ENCODE measurements at regions not wholly inside any gene's neighbourhood (a gene's known extent, or its start where the extent isn't known, plus 50 kb on each side); places are given as distances from the start of the nearest gene placed in this dataset.

GRCh38 chr6:23176471-23176870 lies 607.1 kb downstream of the HDGFL1 start:
- no peak for DNase-seq

- no peak for DNase-seq
These were observed 607.5 kb downstream of the HDGFL1 start for GRCh38 chr6:23176883-23177282.

GRCh38 chr6:23177806-23178205 lies 608.4 kb downstream of the HDGFL1 start:
- DNase-seq = no peak

- no peak for DNase-seq
These were observed 610.6 kb downstream of the HDGFL1 start for GRCh38 chr6:23179994-23180393.

DNA sequence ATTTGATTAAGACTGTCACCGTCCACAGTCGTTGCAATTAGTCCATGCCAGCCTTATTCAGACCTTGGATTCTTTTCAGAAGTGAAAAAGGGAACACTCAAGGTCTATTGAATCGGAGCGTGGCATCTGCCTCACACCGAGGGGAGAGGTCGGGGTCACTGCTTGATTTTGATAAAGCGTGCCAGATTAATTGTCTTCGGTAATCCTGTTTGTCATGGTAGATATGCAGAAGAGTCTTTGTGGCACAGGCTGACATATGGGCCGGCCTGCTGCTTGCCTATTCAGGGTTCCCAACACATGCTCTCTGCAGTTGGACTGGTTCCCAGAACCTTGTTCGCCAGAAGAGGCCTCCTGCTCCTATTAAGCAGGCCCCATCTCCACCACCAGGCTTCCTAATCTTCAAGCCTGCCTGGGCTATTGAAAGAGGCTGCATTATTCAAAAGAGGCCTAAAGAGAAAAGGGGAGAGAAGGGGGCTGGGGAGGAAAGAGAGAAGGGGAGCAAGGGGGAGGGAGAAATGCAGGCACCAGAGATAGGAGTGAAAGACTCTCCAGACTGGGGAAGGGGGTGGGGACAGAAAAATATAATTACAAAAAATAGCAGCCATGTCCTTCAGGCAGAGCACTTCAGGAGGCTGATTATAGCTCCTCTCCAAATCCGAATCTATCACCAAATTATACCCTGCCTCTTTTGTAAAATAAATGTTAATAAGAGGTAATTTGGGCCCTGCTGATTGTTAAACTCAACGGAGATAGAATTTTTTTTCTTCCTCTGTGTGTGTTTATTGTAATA lies 611.3 kb downstream of the HDGFL1 start:
- peak; percentile 59 for DNase-seq

DNA sequence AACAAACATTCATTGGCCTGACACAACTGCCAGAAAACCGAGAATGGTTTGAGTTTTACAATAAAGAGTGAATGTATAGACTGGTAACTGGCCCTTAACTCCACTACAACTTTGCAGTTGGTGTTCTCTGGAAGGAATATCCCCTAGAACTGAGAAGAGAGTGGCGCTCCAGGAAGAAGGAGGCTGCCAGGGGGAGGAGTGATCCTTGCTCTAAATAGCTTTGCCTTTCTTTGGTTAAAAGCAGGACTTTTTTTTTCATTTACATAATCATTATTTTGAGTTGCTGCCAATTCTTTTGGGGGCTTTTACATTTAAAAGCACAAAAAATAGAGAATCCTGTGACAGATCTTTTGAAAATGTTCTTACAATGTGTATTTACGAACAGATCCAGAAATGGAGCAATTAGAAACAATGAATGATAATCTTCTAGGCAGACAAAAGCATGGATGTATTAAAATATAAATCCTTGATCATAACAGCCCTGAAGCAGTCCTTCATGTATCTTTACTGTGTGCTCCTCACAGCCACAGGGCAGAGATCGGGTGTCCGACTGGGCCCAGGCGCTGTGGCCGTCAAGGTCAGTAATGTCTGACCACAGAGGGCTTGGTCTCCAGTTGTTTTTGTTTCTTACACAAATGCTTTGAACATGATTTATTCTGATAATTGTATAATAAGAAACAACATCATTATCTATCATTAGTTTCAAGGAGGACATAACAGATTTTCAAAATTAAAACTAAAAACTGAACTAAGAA lies 612.2 kb downstream of the HDGFL1 start:
- no peak for DNase-seq

DNA sequence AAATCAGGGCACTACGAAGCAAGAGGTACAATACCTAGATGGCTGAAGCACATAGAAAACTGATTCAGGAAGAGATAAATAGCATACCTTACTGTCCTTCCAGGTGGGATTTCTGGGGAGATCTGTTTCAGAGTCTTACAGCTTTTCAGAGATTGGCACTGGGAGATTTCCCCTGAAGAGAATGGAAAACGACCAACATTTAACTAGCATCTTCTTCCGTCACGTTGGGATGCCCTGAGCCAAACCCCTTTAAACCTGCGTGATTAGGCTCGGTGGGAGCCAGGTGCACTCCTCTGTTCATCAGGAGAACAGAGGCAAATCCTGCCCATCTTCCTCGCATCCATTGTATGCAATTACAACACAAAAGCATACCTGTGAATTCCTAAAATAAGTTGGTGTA lies 614.5 kb downstream of the HDGFL1 start:
- no peak for DNase-seq

- no peak for DNase-seq
These were observed 615.0 kb downstream of the HDGFL1 start for GRCh38 chr6:23184351-23184750.

GRCh38 chr6:23195487-23195886 lies 626.1 kb downstream of the HDGFL1 start:
- DNase-seq = no peak

DNA sequence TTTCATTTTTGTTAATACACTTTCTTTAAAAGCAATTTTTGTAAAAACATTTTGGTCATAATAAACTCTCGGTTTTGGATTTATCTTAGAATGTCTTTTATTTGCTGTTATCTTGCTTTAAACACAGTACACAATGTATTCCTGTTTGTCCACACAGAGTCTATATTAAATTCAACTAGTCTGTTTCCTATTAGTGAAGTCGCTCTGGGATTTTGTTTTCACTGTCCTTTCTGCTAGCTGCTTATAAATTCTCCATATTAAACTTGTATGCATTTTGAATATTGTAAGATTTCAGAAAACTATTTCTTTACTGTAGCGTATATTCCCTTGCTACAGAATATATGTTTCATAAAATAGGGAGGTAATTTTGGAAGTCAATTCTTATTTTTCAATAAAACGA lies 630.2 kb downstream of the HDGFL1 start:
- DNase-seq = no peak

DNA sequence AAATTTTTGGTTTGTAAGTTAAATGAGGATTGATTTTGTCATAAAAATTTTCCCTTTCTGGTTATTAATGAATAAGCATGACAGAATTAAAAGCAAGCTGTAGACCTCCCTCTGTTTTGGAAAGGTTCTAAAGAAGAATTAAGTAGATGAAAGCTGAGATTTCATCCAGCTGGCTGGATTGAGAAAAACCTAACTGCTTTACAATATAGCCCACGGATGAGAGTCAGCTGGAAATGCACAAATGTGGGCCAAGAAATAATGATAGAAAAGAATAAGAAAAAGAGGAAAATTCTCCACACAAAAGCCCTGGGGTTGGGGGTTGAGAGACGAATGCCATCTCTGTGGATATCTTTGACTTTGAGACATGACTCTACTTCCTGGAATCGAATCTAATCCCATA lies 631.6 kb downstream of the HDGFL1 start:
- DNase-seq = no peak

- DNase-seq = no peak
These were observed 632.8 kb downstream of the HDGFL1 start for GRCh38 chr6:23202207-23202606.

GRCh38 chr6:23212398-23212797 lies 643.0 kb downstream of the HDGFL1 start:
- no peak for DNase-seq

- peak; percentile 22 for DNase-seq
These were observed 643.8 kb downstream of the HDGFL1 start for GRCh38 chr6:23213193-23213592.

GRCh38 chr6:23213651-23214050 lies 644.3 kb downstream of the HDGFL1 start:
- no peak for DNase-seq

GRCh38 chr6:23218751-23219150 lies 649.4 kb downstream of the HDGFL1 start:
- DNase-seq = no peak

- DNase-seq = no peak
These were observed 653.4 kb downstream of the HDGFL1 start for GRCh38 chr6:23222724-23223123.

DNA sequence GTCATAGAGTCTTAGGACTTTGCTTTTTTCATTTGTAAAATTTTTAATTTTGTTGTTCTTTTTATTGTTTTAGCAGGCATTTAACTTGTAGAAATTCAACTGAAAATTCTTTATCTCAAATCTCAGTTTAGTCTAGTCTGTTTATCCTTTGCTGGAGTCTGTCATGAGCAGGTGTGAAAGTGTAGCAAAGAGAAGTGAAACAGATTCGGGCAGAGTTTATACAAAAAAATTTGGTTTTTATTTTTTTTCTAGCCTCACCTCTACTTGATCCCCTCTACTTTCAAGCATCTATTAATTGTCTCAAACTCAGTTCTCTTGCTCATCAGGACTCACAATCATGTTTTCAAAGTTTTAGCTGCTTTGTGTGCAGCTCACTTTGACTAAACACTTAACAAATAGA lies 655.2 kb downstream of the HDGFL1 start:
- DNase-seq = no peak

DNA sequence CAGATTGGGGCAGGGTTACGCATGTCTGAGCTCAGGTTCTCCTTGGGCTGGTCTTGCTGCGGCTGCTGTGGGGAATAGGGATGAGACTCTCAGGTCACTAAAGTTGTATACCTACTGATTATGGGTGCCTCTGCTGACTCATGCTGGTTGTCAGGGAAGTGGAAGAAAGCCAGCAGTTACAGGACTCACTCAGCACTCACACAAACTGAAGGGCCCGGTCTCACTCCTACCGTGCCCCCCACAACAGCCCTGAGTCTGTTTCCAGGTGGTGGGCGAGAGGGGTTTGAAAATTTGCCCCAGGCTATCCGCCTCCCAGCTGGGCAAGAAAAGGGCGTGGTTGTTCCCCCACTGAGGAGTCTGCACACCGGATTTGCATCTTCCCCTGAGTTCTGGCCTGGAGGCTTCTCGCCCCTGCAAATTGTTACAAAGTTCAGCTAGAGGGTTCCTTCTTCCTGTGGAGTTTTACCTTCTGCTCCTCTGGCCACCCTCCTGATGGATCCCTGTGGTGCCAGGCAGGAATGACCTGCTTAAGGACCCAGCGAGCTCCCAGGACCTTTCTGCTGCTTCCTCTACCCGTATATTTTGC lies 659.2 kb downstream of the HDGFL1 start:
- DNase-seq = no peak

DNA sequence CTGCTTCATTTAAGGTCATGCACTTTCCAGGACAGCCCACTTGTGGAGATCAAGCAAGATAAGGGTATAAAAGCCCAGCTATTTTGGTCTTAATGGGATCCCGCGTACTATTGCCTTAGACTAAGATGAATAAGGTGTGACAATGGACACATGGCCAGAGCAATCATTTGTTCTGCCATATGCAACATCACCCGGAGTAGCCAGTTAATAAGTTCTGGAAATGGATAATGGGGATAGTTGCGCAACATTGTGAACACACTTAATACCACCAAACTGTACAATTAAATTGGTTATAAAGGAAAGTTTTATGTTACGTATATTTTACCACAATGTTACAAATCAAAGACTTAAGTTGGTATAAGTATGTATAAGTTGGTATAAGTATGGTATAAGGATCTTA lies 674.5 kb downstream of the HDGFL1 start:
- no peak for DNase-seq

GRCh38 chr6:23244300-23244699 lies 674.9 kb downstream of the HDGFL1 start:
- peak; percentile 78 for DNase-seq

GRCh38 chr6:23245572-23245971 lies 676.2 kb downstream of the HDGFL1 start:
- no peak for DNase-seq

GRCh38 chr6:23246896-23247295 lies 677.5 kb downstream of the HDGFL1 start:
- no peak for DNase-seq

- DNase-seq = no peak
These were observed 681.2 kb downstream of the HDGFL1 start for GRCh38 chr6:23250556-23250955.

Data from HCEC 1CT (cell line).